ENCODE measurements at regions not wholly inside any gene's neighbourhood (a gene's known extent, or its start where the extent isn't known, plus 50 kb on each side); places are given as distances from the start of the nearest gene placed in this dataset.
"Not testable (repeated sequence)": the region's sequence is repeated elsewhere in the genome, so short reads cannot be mapped to it uniquely, and the experiment has no call there.

DNA sequence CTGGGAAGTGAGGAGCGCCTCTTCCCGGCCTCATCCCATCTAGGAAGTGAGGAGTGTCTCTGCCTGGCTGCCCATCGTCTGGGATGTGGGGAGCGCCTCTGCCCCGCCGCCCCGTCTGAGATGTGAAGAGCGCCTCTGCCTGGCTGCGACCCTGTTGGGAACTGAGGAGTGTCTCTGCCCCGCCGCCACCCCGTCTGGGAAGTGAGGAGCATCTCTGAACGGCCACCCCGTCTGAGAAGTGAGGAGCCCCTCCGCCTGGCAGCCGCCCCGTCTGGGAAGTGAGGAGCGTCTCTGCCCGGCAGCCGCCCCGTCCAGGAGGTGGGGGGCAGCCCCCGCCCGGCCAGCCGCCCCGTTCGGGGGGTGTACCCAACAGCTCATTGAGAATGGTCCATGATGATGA is 1341.2 kb downstream of the KHDRBS2 start:
- H3K9me3 ChIP-seq (replicated peaks in 1 of 2; ENCODE audit: control insufficient read depth in 2 of 2, insufficient read depth in 1 of 2, low read depth in 1 of 2, low read length in 2 of 2); H2BK120ac ChIP-seq (ENCODE audit: low read depth, low read length); H3K4me1 ChIP-seq (ENCODE audit: control insufficient read depth in 2 of 2, insufficient read depth in 1 of 2, low read depth in 1 of 2, low read length in 2 of 2); H2AK5ac ChIP-seq (ENCODE audit: low read depth, low read length); H3K4me3 ChIP-seq (ENCODE audit: low read length in 2 of 2); H3K23ac ChIP-seq (ENCODE audit: low read depth, low read length, poor library complexity); DNase-seq (ENCODE audit: low spot score); H3K27me3 ChIP-seq (ENCODE audit: control insufficient read depth in 3 of 3, insufficient read depth in 3 of 3, low read depth in 1 of 3, low read length in 3 of 3); H3K14ac ChIP-seq (ENCODE audit: low read length); H3K4ac ChIP-seq (ENCODE audit: low read length); H3K36me3 ChIP-seq (replicated peaks in 1 of 2; ENCODE audit: control insufficient read depth in 2 of 2, insufficient read depth in 2 of 2, low read length in 2 of 2); H3K79me1 ChIP-seq (ENCODE audit: low read depth, low read length); H3K4me2 ChIP-seq (ENCODE audit: insufficient read depth, low read length, poor library complexity, severe bottlenecking); H2BK12ac ChIP-seq (ENCODE audit: low read length); H4K91ac ChIP-seq (ENCODE audit: low read depth, low read length, poor library complexity); H3K18ac ChIP-seq (ENCODE audit: low read length); H4K8ac ChIP-seq (ENCODE audit: low read depth, low read length); H3K9ac ChIP-seq (ENCODE audit: low read depth, low read length, poor library complexity); H3K27ac ChIP-seq (replicated peaks; ENCODE audit: low read length); H2AFZ ChIP-seq (ENCODE audit: low read length); H2BK5ac ChIP-seq (ENCODE audit: low read length); H2BK15ac ChIP-seq (ENCODE audit: low read length): not testable (repeated sequence)
- WGBS, 2 donors (ENCODE audit: extremely low coverage in 2 of 2, insufficient read length in 2 of 2, insufficient replicate concordance in 1 of 2): no CpG with 5 or more reads among the region's 26 CpGs

DNA sequence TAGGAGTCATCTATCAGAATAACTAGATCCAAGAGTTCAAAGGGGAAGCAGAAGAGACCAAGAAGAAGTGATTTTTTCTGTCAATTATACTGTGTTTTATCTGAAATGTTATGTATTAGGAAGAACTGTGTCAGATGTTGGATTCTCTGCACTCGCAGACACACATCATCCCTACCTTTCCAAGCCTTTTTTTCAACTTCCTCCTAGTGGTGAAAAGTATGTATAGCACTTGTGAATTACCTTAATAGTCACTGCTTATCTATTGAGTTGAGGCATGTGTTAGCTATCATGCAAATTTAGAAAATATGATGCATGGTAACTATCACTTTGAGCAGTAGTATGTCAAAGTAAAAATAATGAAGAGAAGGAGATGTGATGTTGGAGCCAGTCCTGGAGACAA is 1350.1 kb downstream of the KHDRBS2 start:
- not testable (repeated sequence) for H2BK15ac ChIP-seq (ENCODE audit: low read length); H4K8ac ChIP-seq (ENCODE audit: low read depth, low read length); H3K9ac ChIP-seq (ENCODE audit: low read depth, low read length, poor library complexity); H2AFZ ChIP-seq (ENCODE audit: low read length); H3K4ac ChIP-seq (ENCODE audit: low read length); H4K91ac ChIP-seq (ENCODE audit: low read depth, low read length, poor library complexity); H3K18ac ChIP-seq (ENCODE audit: low read length); H3K27me3 ChIP-seq (ENCODE audit: control insufficient read depth in 3 of 3, insufficient read depth in 3 of 3, low read depth in 1 of 3, low read length in 3 of 3); H3K23ac ChIP-seq (ENCODE audit: low read depth, low read length, poor library complexity); H2BK5ac ChIP-seq (ENCODE audit: low read length); H3K36me3 ChIP-seq (replicated peaks in 1 of 2; ENCODE audit: control insufficient read depth in 2 of 2, insufficient read depth in 2 of 2, low read length in 2 of 2); H3K9me3 ChIP-seq (replicated peaks in 1 of 2; ENCODE audit: control insufficient read depth in 2 of 2, insufficient read depth in 1 of 2, low read depth in 1 of 2, low read length in 2 of 2); H2BK12ac ChIP-seq (ENCODE audit: low read length); H3K4me2 ChIP-seq (ENCODE audit: insufficient read depth, low read length, poor library complexity, severe bottlenecking); DNase-seq (ENCODE audit: low spot score); H3K4me3 ChIP-seq (ENCODE audit: low read length in 2 of 2); H2AK5ac ChIP-seq (ENCODE audit: low read depth, low read length); H3K4me1 ChIP-seq (ENCODE audit: control insufficient read depth in 2 of 2, insufficient read depth in 1 of 2, low read depth in 1 of 2, low read length in 2 of 2); H3K79me1 ChIP-seq (ENCODE audit: low read depth, low read length); H3K27ac ChIP-seq (replicated peaks; ENCODE audit: low read length); H2BK120ac ChIP-seq (ENCODE audit: low read depth, low read length); H3K14ac ChIP-seq (ENCODE audit: low read length)
- WGBS, 2 donors (ENCODE audit: extremely low coverage in 2 of 2, insufficient read length in 2 of 2, insufficient replicate concordance in 1 of 2): no CpG with 5 or more reads among the region's 1 CpG

DNA sequence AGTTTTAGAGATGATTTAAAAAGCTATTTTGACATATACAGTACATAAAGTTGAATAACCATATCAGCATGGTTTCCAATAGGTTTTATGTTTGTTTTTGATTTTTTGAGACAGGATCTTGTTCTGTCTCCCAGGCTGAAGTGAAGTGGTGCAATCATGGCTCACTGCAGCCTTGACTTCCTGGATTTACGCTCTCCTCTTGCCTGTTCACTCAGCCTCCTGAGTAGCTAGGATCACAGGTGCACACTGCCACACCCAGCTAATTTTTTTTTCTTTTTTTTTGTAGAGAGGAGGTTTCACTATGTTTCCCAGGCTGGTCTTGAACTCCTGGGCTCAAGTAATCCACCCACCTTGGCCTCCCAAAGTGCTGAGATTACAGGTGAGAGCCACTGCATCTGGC is 1366.4 kb downstream of the KHDRBS2 start:
- not testable (repeated sequence) for H3K4me2 ChIP-seq (ENCODE audit: insufficient read depth, low read length, poor library complexity, severe bottlenecking); H2BK5ac ChIP-seq (ENCODE audit: low read length); H4K91ac ChIP-seq (ENCODE audit: low read depth, low read length, poor library complexity); H3K4ac ChIP-seq (ENCODE audit: low read length); H2AFZ ChIP-seq (ENCODE audit: low read length); H3K9ac ChIP-seq (ENCODE audit: low read depth, low read length, poor library complexity); H3K4me1 ChIP-seq (ENCODE audit: control insufficient read depth in 2 of 2, insufficient read depth in 1 of 2, low read depth in 1 of 2, low read length in 2 of 2); H3K27ac ChIP-seq (replicated peaks; ENCODE audit: low read length); H2BK12ac ChIP-seq (ENCODE audit: low read length); H2BK15ac ChIP-seq (ENCODE audit: low read length); H3K79me1 ChIP-seq (ENCODE audit: low read depth, low read length); H3K4me3 ChIP-seq (ENCODE audit: low read length in 2 of 2); H3K9me3 ChIP-seq (replicated peaks in 1 of 2; ENCODE audit: control insufficient read depth in 2 of 2, insufficient read depth in 1 of 2, low read depth in 1 of 2, low read length in 2 of 2); H3K14ac ChIP-seq (ENCODE audit: low read length); H2BK120ac ChIP-seq (ENCODE audit: low read depth, low read length); H4K8ac ChIP-seq (ENCODE audit: low read depth, low read length); DNase-seq (ENCODE audit: low spot score); H3K23ac ChIP-seq (ENCODE audit: low read depth, low read length, poor library complexity); H2AK5ac ChIP-seq (ENCODE audit: low read depth, low read length); H3K36me3 ChIP-seq (replicated peaks in 1 of 2; ENCODE audit: control insufficient read depth in 2 of 2, insufficient read depth in 2 of 2, low read length in 2 of 2); H3K27me3 ChIP-seq (ENCODE audit: control insufficient read depth in 3 of 3, insufficient read depth in 3 of 3, low read depth in 1 of 3, low read length in 3 of 3); H3K18ac ChIP-seq (ENCODE audit: low read length)
- no CpG with 5 or more reads among the region's 1 CpG for WGBS, 2 donors (ENCODE audit: extremely low coverage in 2 of 2, insufficient read length in 2 of 2, insufficient replicate concordance in 1 of 2)

DNA sequence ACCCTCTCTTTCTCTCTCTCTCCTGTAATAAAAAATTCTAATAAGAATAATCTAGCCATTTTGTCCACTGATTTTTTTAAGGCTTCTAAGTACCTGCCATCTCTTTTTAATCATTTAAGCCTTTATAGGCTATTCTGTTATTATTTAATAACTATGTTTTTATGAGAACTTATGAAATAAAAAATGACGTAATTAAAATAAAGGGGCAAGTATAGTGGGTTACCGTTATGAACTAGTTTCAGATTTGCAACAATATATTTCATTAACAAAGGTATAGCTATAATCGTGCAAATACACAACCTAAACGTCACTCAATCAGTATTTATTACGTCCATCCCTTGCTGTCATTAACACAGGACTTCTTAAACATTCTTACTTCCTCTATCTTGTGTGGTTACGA is 1382.2 kb downstream of the KHDRBS2 start:
- not testable (repeated sequence) for H2BK15ac ChIP-seq (ENCODE audit: low read length); H3K9me3 ChIP-seq (replicated peaks in 1 of 2; ENCODE audit: control insufficient read depth in 2 of 2, insufficient read depth in 1 of 2, low read depth in 1 of 2, low read length in 2 of 2); H3K4me1 ChIP-seq (ENCODE audit: control insufficient read depth in 2 of 2, insufficient read depth in 1 of 2, low read depth in 1 of 2, low read length in 2 of 2); H4K91ac ChIP-seq (ENCODE audit: low read depth, low read length, poor library complexity); H3K4ac ChIP-seq (ENCODE audit: low read length); H3K23ac ChIP-seq (ENCODE audit: low read depth, low read length, poor library complexity); H4K8ac ChIP-seq (ENCODE audit: low read depth, low read length); H2AFZ ChIP-seq (ENCODE audit: low read length); H3K4me2 ChIP-seq (ENCODE audit: insufficient read depth, low read length, poor library complexity, severe bottlenecking); H2BK5ac ChIP-seq (ENCODE audit: low read length); H3K18ac ChIP-seq (ENCODE audit: low read length); H3K14ac ChIP-seq (ENCODE audit: low read length); H3K79me1 ChIP-seq (ENCODE audit: low read depth, low read length); H3K27ac ChIP-seq (replicated peaks; ENCODE audit: low read length); H2BK12ac ChIP-seq (ENCODE audit: low read length); H2BK120ac ChIP-seq (ENCODE audit: low read depth, low read length); H3K4me3 ChIP-seq (ENCODE audit: low read length in 2 of 2); H2AK5ac ChIP-seq (ENCODE audit: low read depth, low read length); H3K27me3 ChIP-seq (ENCODE audit: control insufficient read depth in 3 of 3, insufficient read depth in 3 of 3, low read depth in 1 of 3, low read length in 3 of 3); H3K9ac ChIP-seq (ENCODE audit: low read depth, low read length, poor library complexity); H3K36me3 ChIP-seq (replicated peaks in 1 of 2; ENCODE audit: control insufficient read depth in 2 of 2, insufficient read depth in 2 of 2, low read length in 2 of 2); DNase-seq (ENCODE audit: low spot score)
- no CpG with 5 or more reads among the region's 6 CpGs for WGBS, 2 donors (ENCODE audit: extremely low coverage in 2 of 2, insufficient read length in 2 of 2, insufficient replicate concordance in 1 of 2)

Measured in neuronal stem cell (in vitro differentiated cells).